PFSK-1 (cell line): ENCODE measurements at regions not wholly inside any gene's neighbourhood (a gene's known extent, or its start where the extent isn't known, plus 50 kb on each side); places are given as distances from the start of the nearest gene placed in this dataset.

Source experiments
- FOXP2 ChIP-seq: optimal IDR thresholded peaks from 2 replicates; pipeline ENCODE3; 2011; ENCODE audit warnings: borderline replicate concordance, control low read depth, inconsistent platforms; ENCODE audit not compliant: insufficient read depth; ENCODE audit errors: extremely low read length, extremely low read depth
- POLR2AphosphoS5 ChIP-seq: IDR thresholded peaks from 2 replicates; pipeline ENCODE4 v1.6.1; 2012; ENCODE audit warnings: low read depth, mild to moderate bottlenecking, control low read depth, low read length, moderate library complexity
- SIN3A ChIP-seq: IDR thresholded peaks from 2 replicates; pipeline ENCODE4 v1.6.1; 2012; ENCODE audit warnings: mild to moderate bottlenecking, low read length, moderate library complexity, borderline replicate concordance; ENCODE audit not compliant: insufficient read depth
- TAF1 ChIP-seq: IDR thresholded peaks from 2 replicates; pipeline ENCODE4 v1.6.1; 2012; ENCODE audit warnings: low read length, control low read depth, borderline replicate concordance; ENCODE audit not compliant: insufficient read depth
- TF ChIP-seq, protein P1 (sequence below), 2 experiments: IDR thresholded peaks; 2 replicates each; pipeline versions ENCODE4 v1.6.1 to v1.8.0; 2011 to 2012; ENCODE audit warnings: low read depth in 2 of 2, low read length in 2 of 2, control low read depth in 1 of 2, inconsistent platforms in 1 of 2, mild to moderate bottlenecking in 1 of 2, moderate library complexity in 1 of 2; ENCODE audit not compliant: insufficient read depth in 1 of 2

DNA sequence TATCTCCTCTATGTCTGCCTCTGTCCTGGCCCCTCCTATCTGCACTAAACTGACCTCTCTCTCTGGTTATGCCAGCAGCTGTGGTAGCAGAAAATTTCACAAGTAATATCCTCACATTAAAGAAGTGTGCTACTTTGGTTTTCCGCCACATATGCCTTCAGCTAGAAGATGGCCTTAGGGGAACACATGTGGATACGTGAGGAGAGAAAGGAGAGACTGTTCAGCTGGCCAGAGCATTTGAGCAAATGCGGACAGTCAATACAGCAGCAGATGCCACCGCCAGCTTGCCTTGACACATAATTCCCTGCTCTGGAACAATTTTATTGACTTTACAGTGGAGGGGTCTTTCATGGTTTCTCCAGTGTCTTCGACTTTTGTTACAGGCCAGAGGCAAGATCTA, 434.6 kb downstream of the TAF11L14 start:
- TF ChIP-seq SIN3A (no peak), TAF1 (no peak), FOXP2 (no peak), POLR2AphosphoS5 (no peak)
- TF ChIP-seq, protein P1, sequence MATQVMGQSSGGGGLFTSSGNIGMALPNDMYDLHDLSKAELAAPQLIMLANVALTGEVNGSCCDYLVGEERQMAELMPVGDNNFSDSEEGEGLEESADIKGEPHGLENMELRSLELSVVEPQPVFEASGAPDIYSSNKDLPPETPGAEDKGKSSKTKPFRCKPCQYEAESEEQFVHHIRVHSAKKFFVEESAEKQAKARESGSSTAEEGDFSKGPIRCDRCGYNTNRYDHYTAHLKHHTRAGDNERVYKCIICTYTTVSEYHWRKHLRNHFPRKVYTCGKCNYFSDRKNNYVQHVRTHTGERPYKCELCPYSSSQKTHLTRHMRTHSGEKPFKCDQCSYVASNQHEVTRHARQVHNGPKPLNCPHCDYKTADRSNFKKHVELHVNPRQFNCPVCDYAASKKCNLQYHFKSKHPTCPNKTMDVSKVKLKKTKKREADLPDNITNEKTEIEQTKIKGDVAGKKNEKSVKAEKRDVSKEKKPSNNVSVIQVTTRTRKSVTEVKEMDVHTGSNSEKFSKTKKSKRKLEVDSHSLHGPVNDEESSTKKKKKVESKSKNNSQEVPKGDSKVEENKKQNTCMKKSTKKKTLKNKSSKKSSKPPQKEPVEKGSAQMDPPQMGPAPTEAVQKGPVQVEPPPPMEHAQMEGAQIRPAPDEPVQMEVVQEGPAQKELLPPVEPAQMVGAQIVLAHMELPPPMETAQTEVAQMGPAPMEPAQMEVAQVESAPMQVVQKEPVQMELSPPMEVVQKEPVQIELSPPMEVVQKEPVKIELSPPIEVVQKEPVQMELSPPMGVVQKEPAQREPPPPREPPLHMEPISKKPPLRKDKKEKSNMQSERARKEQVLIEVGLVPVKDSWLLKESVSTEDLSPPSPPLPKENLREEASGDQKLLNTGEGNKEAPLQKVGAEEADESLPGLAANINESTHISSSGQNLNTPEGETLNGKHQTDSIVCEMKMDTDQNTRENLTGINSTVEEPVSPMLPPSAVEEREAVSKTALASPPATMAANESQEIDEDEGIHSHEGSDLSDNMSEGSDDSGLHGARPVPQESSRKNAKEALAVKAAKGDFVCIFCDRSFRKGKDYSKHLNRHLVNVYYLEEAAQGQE (IDR thresholded peaks at IDR 0.05; ENCODE audit: insufficient read depth in 1 of 2, low read depth in 2 of 2, low read length in 2 of 2): no peak

DNA sequence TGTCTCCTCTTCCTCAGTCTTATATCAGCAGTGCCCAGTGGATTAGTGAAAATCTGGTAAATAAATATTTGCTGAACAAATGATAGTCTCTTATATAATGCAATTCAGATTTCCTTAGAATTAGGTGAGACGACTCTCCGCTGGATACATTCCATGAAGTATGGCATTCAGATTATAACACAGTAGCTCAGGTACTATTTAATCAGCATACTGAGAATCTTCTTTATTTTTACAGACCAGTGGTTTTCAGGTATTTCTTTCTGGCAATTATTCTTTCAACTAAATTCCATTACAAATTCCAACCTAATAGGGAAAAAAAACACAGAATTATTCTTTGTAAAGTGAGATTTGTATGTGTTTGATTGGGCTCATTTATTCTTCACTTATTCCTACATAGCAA, 435.5 kb downstream of the TAF11L14 start:
- TF ChIP-seq, protein P1 (IDR thresholded peaks at IDR 0.05; ENCODE audit: insufficient read depth in 1 of 2, low read depth in 2 of 2, low read length in 2 of 2): no peak
- no peak for TF ChIP-seq TAF1
- TF ChIP-seq SIN3A: no peak
- no peak for TF ChIP-seq FOXP2
- TF ChIP-seq POLR2AphosphoS5: no peak

DNA sequence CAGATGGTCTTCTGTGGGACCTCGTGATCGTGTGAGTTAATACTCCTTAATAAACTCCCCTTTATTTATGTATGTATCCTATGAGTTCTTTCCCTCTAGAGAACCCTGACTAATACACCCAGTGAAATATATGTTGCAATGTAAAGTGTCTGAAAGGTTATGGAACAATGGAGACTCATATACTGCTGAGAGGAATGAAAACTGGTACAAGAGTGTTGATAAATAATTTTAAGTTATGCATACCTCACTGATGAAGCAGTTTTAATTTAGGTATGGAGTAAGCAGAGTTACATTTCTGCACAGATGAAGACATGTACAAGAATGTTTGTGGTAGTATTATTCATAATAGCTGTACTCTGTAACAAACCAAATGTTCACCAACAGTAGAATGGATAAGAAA, 438.3 kb downstream of the TAF11L14 start:
- no peak for TF ChIP-seq TAF1
- no peak for TF ChIP-seq SIN3A
- no peak for TF ChIP-seq POLR2AphosphoS5
- TF ChIP-seq, protein P1 (IDR thresholded peaks at IDR 0.05; ENCODE audit: insufficient read depth in 1 of 2, low read depth in 2 of 2, low read length in 2 of 2): no peak
- TF ChIP-seq FOXP2: no peak

DNA sequence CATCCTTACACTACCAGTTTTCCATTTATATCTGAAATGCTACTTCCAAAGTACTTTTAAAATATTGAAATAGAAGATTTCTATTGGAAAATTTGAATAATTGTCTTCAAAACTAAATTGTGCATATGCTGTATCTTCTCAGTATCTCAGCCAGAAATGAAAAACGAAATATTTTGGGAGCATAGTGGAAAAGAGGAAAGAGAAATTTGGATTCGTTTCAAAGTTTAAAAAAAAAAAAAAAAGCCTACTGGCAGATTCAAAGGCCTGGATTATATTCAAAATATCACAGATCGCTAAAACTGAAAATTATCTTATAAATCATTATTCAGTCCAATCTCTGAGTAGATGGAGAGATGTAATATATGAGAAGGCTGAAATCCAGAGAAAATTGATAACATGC, 440.7 kb downstream of the TAF11L14 start:
- TF ChIP-seq, protein P1 (IDR thresholded peaks at IDR 0.05; ENCODE audit: insufficient read depth in 1 of 2, low read depth in 2 of 2, low read length in 2 of 2): no peak
- TF ChIP-seq SIN3A (no peak), POLR2AphosphoS5 (no peak), TAF1 (no peak), FOXP2 (no peak)

DNA sequence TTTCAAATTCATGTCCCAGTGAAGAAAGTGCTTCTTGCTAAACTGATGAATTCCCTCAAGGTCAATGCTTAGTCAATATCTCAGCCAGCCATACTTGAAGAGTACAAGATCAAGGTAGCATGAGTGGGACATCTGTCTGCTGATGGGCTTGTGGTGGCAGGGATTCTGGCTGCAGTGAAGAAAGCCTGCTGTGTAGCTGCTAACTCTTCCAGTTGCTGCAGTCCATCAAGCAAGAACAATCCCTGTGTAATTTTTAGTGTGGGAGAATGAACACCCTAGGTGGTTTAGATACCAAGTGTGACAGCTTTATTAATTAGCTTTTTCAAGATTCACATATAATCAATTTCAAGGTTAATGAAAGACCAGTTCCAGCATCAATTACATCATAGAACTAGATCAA, 443.9 kb downstream of the TAF11L14 start:
- no peak for TF ChIP-seq TAF1
- no peak for TF ChIP-seq SIN3A
- TF ChIP-seq FOXP2: no peak
- TF ChIP-seq, protein P1 (IDR thresholded peaks at IDR 0.05; ENCODE audit: insufficient read depth in 1 of 2, low read depth in 2 of 2, low read length in 2 of 2): no peak
- no peak for TF ChIP-seq POLR2AphosphoS5
